RWPE2 (cell line): ENCODE measurements at regions not wholly inside any gene's neighbourhood (a gene's known extent, or its start where the extent isn't known, plus 50 kb on each side); places are given as distances from the start of the nearest gene placed in this dataset.

Experiments used
- ATAC-seq: fragments of 200-7000 bp; cut with Tn5 transposase; 3 replicates; pipeline ENCODE4 v1.9.1; 2021; ENCODE audit warnings: low read depth
- DNase-seq: peaks from one replicate; pipeline ENCODE4 v3.0.0-alpha.2; 2020; ENCODE audit warnings: low spot score
- H3K27ac ChIP-seq: fragments of 450-650 bp; 2 replicates; pipeline ENCODE4 v1.5.1; 2017; ENCODE audit warnings: mild to moderate bottlenecking; ENCODE audit not compliant: poor library complexity, severe bottlenecking
- H3K27me3 ChIP-seq: fragments of 250-450 bp; sonication (Bioruptor Pico); 2 replicates; pipeline ENCODE4 v1.5.1; 2021; ENCODE audit warnings: mild to moderate bottlenecking, moderate library complexity; ENCODE audit not compliant: insufficient read depth, poor library complexity, severe bottlenecking
- H3K36me3 ChIP-seq: fragments of 250-450 bp; sonication (Bioruptor Pico); 2 replicates; pipeline ENCODE4 v1.5.1; 2020; ENCODE audit warnings: low read depth, mild to moderate bottlenecking, moderate library complexity
- H3K4me1 ChIP-seq: fragments of 250-450 bp; sonication (Bioruptor Pico); 2 replicates; pipeline ENCODE4 v1.5.1; 2021; ENCODE audit warnings: mild to moderate bottlenecking, moderate library complexity; ENCODE audit not compliant: insufficient read depth, poor library complexity, severe bottlenecking
- H3K4me3 ChIP-seq: fragments of 250-450 bp; sonication (Bioruptor Pico); 2 replicates; pipeline ENCODE4 v1.5.1; 2021; ENCODE audit warnings: mild to moderate bottlenecking, moderate library complexity; ENCODE audit not compliant: severe bottlenecking
- H3K9me3 ChIP-seq: fragments of 250-450 bp; sonication (Bioruptor Pico); 2 replicates; pipeline ENCODE4 v1.5.1; 2021; ENCODE audit warnings: mild to moderate bottlenecking, moderate library complexity; ENCODE audit not compliant: severe bottlenecking
- CTCF ChIP-seq: fragments of 450-650 bp; IDR thresholded peaks from one replicate; pipeline ENCODE4 v1.5.1; 2017; ENCODE audit warnings: mild to moderate bottlenecking, moderate library complexity; ENCODE audit not compliant: poor library complexity, severe bottlenecking

GRCh38 chr20:47949230-47949629 is 163.9 kb upstream of the SULF2 start:
- Histone ChIP-seq H3K36me3 (no peaks in the 10 kb centered on the region), H3K4me1 (peaks cover 23% of the 10 kb centered on the region), H3K27ac (peak overlapping the region; percentile 62), H3K27me3 (no peaks in the 10 kb centered on the region), H3K9me3 (no peaks in the 10 kb centered on the region), H3K4me3 (no peak overlapping the region)
- TF ChIP-seq CTCF: no peak
- DNase-seq: no peak
- peak; percentile 50 for ATAC-seq

DNA sequence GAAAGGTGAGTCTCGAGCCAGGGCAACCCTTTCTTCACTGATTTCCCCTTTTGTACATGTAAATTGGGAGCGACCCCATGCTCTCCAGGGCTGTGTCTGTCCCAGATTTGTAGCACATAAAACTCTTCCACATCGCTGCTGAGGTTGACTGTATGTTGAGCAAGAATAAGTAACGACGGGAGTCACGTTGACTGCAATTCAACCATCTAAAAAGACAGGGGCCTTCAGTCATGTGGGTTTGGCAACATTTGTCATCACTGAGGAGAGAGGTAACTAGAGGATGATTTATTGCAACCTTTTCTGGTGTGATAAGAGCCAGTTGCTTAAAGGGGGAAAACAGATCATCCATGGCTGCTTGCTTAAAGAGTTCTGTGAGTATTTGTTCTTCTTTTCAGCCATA is 159.4 kb upstream of the SULF2 start:
- no peak for TF ChIP-seq CTCF
- DNase-seq (no peak), ATAC-seq (no peak)
- Histone ChIP-seq H3K4me1 (peaks cover 4% of the 10 kb centered on the region), H3K27ac (no peak overlapping the region), H3K4me3 (no peak overlapping the region), H3K36me3 (no peaks in the 10 kb centered on the region), H3K9me3 (no peaks in the 10 kb centered on the region), H3K27me3 (no peaks in the 10 kb centered on the region)

DNA sequence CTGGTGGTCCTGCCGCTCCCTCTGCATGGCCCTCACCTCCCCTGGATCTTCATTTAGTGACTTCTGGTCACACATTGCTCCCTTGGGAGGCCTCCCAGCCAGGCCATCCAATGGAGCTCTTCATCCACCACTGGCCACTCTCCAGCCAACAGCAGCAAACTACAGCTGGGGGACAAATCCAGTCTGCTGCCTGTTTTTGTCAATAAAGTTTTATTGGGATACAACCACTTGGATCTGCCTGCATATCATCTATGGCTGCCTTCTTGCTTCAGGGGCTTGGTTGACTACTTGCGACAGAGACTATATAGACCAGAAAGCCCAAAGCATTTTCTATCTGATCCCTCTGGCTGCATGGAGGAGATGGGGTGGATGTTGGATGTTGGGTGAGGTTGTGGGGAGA is 156.6 kb upstream of the SULF2 start:
- Histone ChIP-seq H3K4me3 (no peak overlapping the region), H3K4me1 (no peaks in the 10 kb centered on the region), H3K27ac (no peak overlapping the region), H3K36me3 (no peaks in the 10 kb centered on the region), H3K27me3 (no peaks in the 10 kb centered on the region), H3K9me3 (no peaks in the 10 kb centered on the region)
- ATAC-seq (no peak), DNase-seq (no peak)
- TF ChIP-seq CTCF: no peak

DNA sequence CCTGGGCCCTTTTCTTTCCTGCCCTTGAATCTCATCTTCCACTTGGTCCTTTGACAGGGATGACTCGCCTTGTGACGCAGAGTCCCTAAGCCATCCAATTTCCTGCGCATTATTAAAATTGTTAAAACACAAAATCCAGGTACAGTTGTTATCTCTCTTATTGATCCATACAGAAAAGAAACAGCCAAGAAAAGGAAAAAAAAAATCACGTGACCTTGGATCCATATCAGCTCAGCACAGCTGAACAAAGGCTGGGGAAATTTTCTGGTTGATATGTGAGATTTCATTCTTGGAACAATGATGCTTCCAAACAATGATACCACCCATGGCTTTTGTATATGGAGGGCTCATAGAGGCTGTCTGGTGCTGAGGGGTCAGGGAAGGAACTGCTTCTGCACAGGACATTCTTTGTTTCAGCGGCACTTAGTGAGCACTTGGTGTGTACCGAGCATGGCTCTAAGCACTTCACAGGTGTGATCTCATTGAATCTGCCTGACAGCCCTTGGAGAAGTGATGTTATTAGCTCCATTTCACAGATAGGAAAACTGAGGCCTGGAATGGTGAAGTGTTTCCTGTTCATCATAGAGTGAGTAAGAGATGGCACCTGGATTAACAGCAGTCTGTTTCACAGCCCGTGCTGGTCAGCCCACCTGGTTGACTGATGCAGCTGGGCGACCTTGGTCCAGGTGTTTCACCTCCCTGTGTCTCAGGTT is 155.0 kb upstream of the SULF2 start:
- Histone ChIP-seq H3K4me3 (no peak overlapping the region), H3K9me3 (no peaks in the 10 kb centered on the region), H3K27me3 (no peaks in the 10 kb centered on the region), H3K27ac (no peak overlapping the region), H3K4me1 (peaks cover 2% of the 10 kb centered on the region), H3K36me3 (no peaks in the 10 kb centered on the region)
- DNase-seq (no peak), ATAC-seq (no peak)
- no peak for TF ChIP-seq CTCF

DNA sequence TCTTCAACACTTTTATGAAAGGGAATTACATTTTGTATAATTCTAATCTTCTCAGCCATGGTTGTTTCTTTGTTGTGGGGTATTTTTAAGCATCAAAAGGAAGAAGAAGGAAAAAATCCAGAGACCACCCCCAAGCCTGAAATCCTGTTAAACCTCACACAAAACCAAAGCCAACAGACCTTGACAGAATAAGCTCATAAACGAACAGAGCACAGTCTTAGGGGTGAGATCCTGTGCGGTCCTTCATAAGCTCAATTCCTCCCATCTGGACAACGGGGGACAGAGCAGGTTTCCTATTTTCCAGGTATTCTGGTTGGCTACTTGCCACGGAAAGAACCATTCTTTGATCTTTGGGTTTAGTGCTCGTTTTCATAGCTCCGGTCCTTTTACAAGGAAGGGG is 151.3 kb upstream of the SULF2 start:
- no peak overlapping the region for H3K27ac ChIP-seq
- DNase-seq (no peak), ATAC-seq (no peak)
- H3K4me3 ChIP-seq: no peak overlapping the region
- H3K36me3 ChIP-seq: no peaks in the 10 kb centered on the region
- peaks cover 13% of the 10 kb centered on the region for H3K4me1 ChIP-seq
- no peaks in the 10 kb centered on the region for H3K27me3 ChIP-seq
- H3K9me3 ChIP-seq: no peaks in the 10 kb centered on the region
- no peak for TF ChIP-seq CTCF
